SK-N-SH treated with all-trans-retinoic acid at 6 μM for 48 hours (cell line): ENCODE measurements at regions not wholly inside any gene's neighbourhood (a gene's known extent, or its start where the extent isn't known, plus 50 kb on each side); places are given as distances from the start of the nearest gene placed in this dataset.

ENCODE experiments used
- ARNTL ChIP-seq: fragments of 450-650 bp; formaldehyde crosslinking; IDR thresholded peaks from 2 replicates; pipeline ENCODE4 v1.5.0; 2020; ENCODE audit warnings: low read depth, mild to moderate bottlenecking, moderate library complexity, borderline replicate concordance
- BACH2 ChIP-seq: fragments of 250-450 bp; sonication (Bioruptor Pico); IDR thresholded peaks from 2 replicates; pipeline ENCODE4 v1.9.0; 2021; ENCODE audit warnings: mild to moderate bottlenecking, borderline replicate concordance
- GLIS3 ChIP-seq: fragments of 250-450 bp; sonication (Bioruptor Pico); IDR thresholded peaks from 2 replicates; pipeline ENCODE4 v1.5.0; 2020; ENCODE audit warnings: mild to moderate bottlenecking, moderate library complexity
- RARB ChIP-seq: fragments of 250-450 bp; sonication (Bioruptor Pico); IDR thresholded peaks from 2 replicates; pipeline ENCODE4 v1.8.0; 2021; ENCODE audit warnings: mild to moderate bottlenecking, moderate library complexity
- ZC3H10 ChIP-seq: fragments of 250-450 bp; sonication (Bioruptor Pico); IDR thresholded peaks from 2 replicates; pipeline ENCODE4 v1.5.1; 2021; ENCODE audit warnings: mild to moderate bottlenecking, moderate library complexity
- ZFP3 ChIP-seq: fragments of 250-450 bp; sonication (Bioruptor Pico); IDR thresholded peaks from 2 replicates; pipeline ENCODE4 v1.5.0; 2020; ENCODE audit warnings: mild to moderate bottlenecking, moderate library complexity
- TF ChIP-seq, protein P1 (sequence below): fragments of 250-450 bp; sonication (Bioruptor Pico); IDR thresholded peaks from 2 replicates; pipeline ENCODE4 v1.8.0; 2020; ENCODE audit warnings: mild to moderate bottlenecking, moderate library complexity, borderline replicate concordance
- TF ChIP-seq, protein P2 (sequence below): fragments of 250-450 bp; sonication (Bioruptor Pico); IDR thresholded peaks from 2 replicates; pipeline ENCODE4 v1.5.1; 2020; ENCODE audit warnings: low read depth, mild to moderate bottlenecking, moderate library complexity
- TF ChIP-seq, protein P3 (sequence below): fragments of 250-450 bp; sonication (Bioruptor Pico); IDR thresholded peaks from 2 replicates; pipeline ENCODE4 v1.5.1; 2021; ENCODE audit warnings: mild to moderate bottlenecking, moderate library complexity

DNA sequence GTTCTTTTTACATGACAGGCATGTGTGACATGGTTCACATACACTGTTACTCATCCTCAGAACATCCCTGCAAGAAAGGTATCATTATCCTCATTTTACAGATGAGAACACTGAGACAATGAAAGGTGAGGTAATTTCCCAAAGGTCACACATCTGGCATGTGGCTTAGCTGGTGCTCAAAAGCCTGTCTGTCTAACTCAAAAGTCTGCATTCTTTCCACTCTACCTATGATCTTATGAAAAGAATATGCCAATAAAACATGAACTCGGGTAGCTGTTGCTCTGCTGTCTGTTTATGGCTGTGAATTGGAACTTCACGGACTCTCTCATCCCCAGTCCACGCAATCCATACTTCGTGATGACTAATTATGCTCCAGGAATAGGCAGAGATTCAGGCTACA, 79.0 kb upstream of the ODAD2 start:
- TF ChIP-seq GLIS3 (CRISPR knock-in tag) (no peak), ZC3H10 (CRISPR knock-in tag) (no peak), ZFP3 (CRISPR knock-in tag) (no peak), RARB (CRISPR knock-in tag) (no peak), BACH2 (CRISPR knock-in tag) (no peak), ARNTL (no peak)
- TF ChIP-seq, protein P1, sequence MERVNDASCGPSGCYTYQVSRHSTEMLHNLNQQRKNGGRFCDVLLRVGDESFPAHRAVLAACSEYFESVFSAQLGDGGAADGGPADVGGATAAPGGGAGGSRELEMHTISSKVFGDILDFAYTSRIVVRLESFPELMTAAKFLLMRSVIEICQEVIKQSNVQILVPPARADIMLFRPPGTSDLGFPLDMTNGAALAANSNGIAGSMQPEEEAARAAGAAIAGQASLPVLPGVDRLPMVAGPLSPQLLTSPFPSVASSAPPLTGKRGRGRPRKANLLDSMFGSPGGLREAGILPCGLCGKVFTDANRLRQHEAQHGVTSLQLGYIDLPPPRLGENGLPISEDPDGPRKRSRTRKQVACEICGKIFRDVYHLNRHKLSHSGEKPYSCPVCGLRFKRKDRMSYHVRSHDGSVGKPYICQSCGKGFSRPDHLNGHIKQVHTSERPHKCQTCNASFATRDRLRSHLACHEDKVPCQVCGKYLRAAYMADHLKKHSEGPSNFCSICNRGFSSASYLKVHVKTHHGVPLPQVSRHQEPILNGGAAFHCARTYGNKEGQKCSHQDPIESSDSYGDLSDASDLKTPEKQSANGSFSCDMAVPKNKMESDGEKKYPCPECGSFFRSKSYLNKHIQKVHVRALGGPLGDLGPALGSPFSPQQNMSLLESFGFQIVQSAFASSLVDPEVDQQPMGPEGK (CRISPR knock-in tag): no peak
- TF ChIP-seq, protein P2, sequence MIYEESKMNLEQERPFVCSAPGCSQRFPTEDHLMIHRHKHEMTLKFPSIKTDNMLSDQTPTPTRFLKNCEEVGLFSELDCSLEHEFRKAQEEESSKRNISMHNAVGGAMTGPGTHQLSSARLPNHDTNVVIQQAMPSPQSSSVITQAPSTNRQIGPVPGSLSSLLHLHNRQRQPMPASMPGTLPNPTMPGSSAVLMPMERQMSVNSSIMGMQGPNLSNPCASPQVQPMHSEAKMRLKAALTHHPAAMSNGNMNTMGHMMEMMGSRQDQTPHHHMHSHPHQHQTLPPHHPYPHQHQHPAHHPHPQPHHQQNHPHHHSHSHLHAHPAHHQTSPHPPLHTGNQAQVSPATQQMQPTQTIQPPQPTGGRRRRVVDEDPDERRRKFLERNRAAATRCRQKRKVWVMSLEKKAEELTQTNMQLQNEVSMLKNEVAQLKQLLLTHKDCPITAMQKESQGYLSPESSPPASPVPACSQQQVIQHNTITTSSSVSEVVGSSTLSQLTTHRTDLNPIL: no peak
- TF ChIP-seq, protein P3, sequence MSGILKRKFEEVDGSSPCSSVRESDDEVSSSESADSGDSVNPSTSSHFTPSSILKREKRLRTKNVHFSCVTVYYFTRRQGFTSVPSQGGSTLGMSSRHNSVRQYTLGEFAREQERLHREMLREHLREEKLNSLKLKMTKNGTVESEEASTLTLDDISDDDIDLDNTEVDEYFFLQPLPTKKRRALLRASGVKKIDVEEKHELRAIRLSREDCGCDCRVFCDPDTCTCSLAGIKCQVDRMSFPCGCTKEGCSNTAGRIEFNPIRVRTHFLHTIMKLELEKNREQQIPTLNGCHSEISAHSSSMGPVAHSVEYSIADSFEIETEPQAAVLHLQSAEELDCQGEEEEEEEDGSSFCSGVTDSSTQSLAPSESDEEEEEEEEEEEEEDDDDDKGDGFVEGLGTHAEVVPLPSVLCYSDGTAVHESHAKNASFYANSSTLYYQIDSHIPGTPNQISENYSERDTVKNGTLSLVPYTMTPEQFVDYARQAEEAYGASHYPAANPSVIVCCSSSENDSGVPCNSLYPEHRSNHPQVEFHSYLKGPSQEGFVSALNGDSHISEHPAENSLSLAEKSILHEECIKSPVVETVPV: no peak
